Glomerular endothelial cell (primary cell): ENCODE measurements at regions not wholly inside any gene's neighbourhood (a gene's known extent, or its start where the extent isn't known, plus 50 kb on each side); places are given as distances from the start of the nearest gene placed in this dataset.

ENCODE experiments used
- DNase-seq: peaks from one replicate; pipeline ENCODE4 v3.0.0-alpha.2; 2011; ENCODE audit warnings: low read depth, low spot score; ENCODE audit errors: extremely low read depth

- no peak for DNase-seq
Observed at GRCh38 chr18:54716586-54716985, 111.7 kb upstream of the RAB27B start.

- DNase-seq, result no peak
Observed at GRCh38 chr18:54717673-54718407, 110.4 kb upstream of the RAB27B start.

DNA sequence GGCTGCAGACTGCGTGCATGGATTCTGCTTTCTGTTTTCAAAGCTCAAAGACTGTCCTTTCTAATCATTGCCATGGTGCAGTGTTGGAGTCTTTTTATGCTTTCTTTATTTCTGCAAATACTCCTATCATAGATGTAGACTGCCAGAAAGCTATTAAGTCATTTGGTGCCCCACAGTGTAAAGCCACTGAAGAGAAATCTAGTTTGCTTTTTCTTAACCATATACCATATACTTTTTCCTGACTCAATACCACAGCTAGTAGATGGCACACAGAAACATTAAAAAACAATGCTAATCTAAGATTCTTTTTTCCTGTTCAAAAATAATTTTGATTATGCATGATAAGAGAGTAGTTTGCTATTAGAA lies 109.9 kb upstream of the RAB27B start:
- DNase-seq, result no peak

DNA sequence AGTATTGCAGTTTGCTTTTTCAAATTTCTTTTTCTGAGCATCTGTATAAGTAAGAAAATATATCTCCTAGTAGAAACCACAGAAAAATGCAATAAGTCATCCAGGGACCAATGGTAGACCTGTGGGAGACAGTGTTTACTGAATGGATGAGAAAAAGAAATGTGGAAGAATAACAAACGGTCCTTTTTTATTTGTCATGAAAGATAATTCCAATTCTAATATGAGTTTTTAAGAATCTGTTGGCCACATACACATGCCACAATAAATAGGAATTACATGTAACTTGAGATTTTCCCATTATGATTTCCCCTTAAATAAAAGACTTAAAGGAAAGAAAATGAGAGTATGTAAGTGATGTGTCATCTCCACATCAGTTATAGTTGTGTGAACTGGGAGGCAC lies 107.7 kb upstream of the RAB27B start:
- no peak for DNase-seq

- no peak for DNase-seq
Observed at GRCh38 chr18:54726143-54726542, 102.1 kb upstream of the RAB27B start.

- peak; percentile 36 for DNase-seq
Observed at GRCh38 chr18:54734059-54734458, 94.2 kb upstream of the RAB27B start.

DNA sequence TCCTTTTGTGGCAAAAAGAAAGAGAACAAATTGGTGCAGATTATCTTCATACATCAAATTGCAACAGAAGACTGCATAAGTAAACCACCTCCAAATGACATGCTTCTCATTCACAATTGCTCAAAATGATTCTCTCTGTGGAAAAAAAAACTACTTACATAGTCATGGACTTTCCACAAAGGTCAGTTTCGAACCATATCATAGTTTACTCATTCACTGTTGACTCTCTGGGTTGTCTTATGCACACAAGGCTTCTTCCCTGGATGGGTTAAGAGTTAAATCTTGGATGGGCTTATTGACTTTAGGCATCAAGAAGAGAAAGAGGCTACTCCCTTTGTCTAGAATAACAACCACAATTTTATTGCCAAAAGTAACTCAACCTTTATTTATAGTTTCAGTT lies 91.3 kb upstream of the RAB27B start:
- no peak for DNase-seq

- no peak for DNase-seq
Observed at GRCh38 chr18:54737986-54738385, 90.3 kb upstream of the RAB27B start.

DNA sequence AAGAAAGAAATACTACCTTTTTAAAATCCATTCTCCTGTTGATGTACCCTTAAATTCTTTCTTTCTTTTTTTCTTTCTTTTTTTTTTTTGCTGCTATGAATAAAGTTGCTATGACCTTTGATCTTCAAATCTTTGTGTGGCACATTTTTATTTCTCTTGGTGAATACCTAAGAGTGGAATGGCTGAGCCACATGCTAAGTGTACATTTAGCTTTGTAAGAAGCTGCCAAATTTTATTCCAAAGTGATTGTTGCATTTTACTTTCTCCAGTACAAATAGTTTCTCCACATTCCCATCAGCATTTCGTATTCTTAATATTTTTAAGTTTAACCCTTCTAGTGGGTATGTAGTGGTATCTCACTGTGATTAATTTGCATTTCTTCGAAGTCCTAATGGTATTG lies 88.8 kb upstream of the RAB27B start:
- no peak for DNase-seq

GRCh38 chr18:54740136-54740846 lies 88.0 kb upstream of the RAB27B start:
- no peak for DNase-seq

DNA sequence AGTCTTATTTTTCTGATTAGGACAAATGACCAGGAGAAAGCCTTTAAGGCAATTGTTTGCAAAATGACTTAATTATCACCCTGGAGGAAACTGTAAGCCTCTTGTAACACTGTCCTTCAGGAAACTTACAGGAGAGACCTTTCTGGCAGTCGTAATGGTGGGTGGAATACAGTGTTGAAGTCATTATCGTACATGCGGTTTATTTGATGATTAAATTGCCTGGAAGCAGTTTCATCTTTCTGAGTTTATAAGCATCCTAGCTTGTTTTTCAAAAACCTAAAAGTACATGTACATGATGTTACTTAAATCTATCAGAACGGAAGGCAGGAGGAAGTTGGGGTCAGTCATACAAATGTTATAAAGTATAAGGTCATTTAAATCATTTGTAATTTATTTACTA lies 86.2 kb upstream of the RAB27B start:
- DNase-seq, result no peak

DNA sequence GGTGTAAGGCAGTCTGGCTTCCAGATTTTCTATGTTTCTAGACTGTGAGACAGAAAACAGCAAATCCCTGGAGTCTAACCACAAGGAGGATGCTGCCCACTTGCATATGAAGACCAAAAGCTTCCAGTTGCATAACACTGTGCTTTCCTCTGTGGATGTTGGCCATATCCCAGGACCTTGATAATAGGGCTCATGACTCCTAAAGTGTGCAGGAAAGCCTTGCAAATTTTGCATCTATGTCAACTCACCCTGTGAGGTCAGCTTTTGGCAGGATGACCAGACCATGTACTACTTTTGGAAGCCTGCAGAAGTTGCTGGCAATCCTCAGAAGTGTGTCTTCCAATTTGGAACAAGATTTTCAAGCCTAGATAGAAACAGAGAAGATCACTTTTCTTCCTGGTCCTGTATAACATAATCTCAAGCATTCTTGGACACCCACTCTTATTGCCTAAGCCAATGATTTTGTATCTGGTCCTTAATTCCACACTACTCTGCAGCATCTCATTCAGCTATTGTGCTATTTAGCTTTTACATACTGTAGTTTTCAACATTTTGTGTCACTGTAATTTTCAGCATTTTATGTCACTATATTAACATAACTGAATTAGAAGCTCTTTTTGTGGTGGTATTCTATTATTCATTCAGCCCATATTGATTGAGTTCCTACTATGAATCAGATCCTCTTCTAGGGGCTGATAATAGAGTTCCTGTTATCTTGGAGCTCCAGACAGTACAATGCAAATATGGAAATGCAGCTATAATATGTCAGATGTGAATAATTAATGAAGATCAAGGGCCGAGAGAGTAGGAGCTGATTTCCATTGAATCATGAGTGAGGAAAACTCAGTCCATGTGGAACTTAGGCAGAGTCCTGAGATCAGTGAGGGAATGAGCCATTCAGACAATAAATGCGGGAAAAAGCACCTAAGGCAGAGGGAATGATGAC lies 85.3 kb upstream of the RAB27B start:
- no peak for DNase-seq

DNA sequence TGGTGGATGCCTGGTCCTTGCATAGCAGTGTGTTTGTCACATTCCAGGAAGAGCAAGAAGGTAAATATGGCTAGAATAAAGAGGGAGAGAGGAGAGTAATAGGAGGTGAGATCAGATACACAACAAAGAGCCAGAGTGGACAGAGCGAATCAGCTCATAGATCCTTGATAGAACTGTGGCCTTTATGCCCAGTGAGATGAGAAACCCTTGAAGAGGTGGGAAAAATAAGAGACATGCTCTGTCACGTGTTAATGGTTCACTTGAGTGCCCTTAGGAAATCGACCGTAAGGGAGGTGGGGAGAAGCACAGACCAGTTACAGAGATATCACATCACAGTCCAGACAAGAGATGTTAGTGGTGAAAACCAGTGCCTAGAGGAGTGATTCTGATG lies 84.7 kb upstream of the RAB27B start:
- no peak for DNase-seq

DNA sequence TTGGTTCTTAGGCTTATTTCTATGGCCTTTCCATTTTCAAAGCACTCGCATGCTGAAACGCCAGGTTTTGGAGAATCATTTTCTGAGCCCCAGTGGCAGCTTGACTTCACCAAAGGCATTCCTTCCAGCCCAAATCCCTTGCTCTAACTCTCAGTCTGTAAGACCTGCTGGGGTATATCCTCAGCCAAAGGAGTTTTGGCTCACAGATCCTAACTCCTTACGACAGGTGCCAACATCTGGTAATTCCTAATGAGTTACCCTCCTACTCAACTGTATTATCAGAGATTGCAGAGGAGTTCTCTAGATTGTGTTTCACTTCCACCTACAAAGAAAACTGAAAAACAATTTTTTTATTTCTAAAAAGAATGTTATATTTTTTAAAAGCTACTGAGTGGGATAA lies 79.0 kb upstream of the RAB27B start:
- no peak for DNase-seq

GRCh38 chr18:54750350-54750749 lies 77.9 kb upstream of the RAB27B start:
- DNase-seq, result no peak

GRCh38 chr18:54752185-54752584 lies 76.1 kb upstream of the RAB27B start:
- DNase-seq, result no peak

GRCh38 chr18:54755456-54755855 lies 72.8 kb upstream of the RAB27B start:
- DNase-seq, result no peak

DNA sequence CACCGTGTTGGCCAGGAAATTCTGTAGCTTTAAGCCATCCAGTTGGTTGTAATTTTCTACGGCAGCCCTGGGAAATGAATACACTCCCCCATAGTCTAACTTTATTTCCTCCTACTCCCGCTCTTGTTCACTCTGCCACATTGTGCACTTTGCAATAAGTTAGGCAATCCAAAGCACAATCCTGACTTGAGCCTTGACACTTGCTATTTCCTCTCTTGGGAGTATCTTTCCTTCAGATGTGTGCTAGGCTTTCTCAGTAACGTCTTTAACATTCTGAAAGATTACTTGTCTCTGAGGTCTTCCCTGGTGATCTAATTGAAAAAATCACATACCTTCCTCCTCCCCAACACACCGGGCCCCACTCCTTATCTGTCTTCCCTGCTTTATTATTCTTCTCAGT lies 65.9 kb upstream of the RAB27B start:
- no peak for DNase-seq

DNA sequence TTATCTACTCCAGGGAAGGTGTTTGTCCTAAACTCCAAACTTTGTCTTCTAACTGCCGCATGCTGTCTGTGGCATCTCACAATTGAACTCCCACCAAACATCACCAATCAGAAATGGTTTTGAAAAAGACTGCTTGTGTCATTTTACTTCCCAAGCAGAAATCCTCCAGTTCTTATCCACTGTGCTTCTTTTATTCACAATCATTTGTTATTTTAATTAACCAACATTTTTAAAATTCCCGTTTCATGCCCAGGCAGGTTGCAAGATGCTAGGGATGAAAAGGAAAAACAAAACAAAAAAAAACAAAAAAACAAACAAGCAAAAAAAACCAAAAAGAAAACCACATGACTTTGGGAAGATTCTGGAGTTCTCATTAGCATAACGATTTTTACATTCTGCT lies 63.5 kb upstream of the RAB27B start:
- no peak for DNase-seq

GRCh38 chr18:54765636-54766375 lies 62.5 kb upstream of the RAB27B start:
- DNase-seq, result no peak

GRCh38 chr18:54766634-54767033 lies 61.6 kb upstream of the RAB27B start:
- DNase-seq, result no peak
